A204.1 (cell line): ENCODE measurements at regions not wholly inside any gene's neighbourhood (a gene's known extent, or its start where the extent isn't known, plus 50 kb on each side); places are given as distances from the start of the nearest gene placed in this dataset.
"Not testable (repeated sequence)": the region's sequence is repeated elsewhere in the genome, so short reads cannot be mapped to it uniquely, and the experiment has no call there.

Source experiments
- FAIRE-seq: peaks from 2 replicates; lab custom pipeline; 2012; peaks lifted over from hg19 to GRCh38; lab: Jason Lieb, UNC

- no peak for FAIRE-seq
These were observed 61.0 kb downstream of the POLR2M start for GRCh38 chr15:57767481-57767880.

- FAIRE-seq, result no peak
These were observed 62.8 kb downstream of the POLR2M start for GRCh38 chr15:57769266-57769665.

- no peak for FAIRE-seq
These were observed 64.0 kb downstream of the POLR2M start for GRCh38 chr15:57770495-57770894.

GRCh38 chr15:57772223-57772957 is 65.9 kb downstream of the POLR2M start:
- FAIRE-seq, result no peak

- no peak for FAIRE-seq
These were observed 66.5 kb downstream of the POLR2M start for GRCh38 chr15:57773051-57773450.

GRCh38 chr15:57777003-57777402 is 70.5 kb downstream of the POLR2M start:
- FAIRE-seq, result no peak

- no peak for FAIRE-seq
These were observed 74.0 kb downstream of the POLR2M start for GRCh38 chr15:57780471-57780870.

GRCh38 chr15:57782731-57783130 is 76.2 kb downstream of the POLR2M start:
- no peak for FAIRE-seq

GRCh38 chr15:57784081-57784511 is 77.6 kb downstream of the POLR2M start:
- no peak for FAIRE-seq

GRCh38 chr15:57785039-57785438 is 78.5 kb downstream of the POLR2M start:
- no peak for FAIRE-seq

- FAIRE-seq, result no peak
These were observed 79.4 kb downstream of the POLR2M start for GRCh38 chr15:57785959-57786358.

GRCh38 chr15:57789225-57789624 is 82.7 kb downstream of the POLR2M start:
- no peak for FAIRE-seq

GRCh38 chr15:57792724-57793449 is 86.4 kb downstream of the POLR2M start:
- FAIRE-seq, result no peak

GRCh38 chr15:57795261-57795660 is 88.7 kb downstream of the POLR2M start:
- FAIRE-seq, result no peak

- FAIRE-seq, result no peak
These were observed 89.6 kb downstream of the POLR2M start for GRCh38 chr15:57796146-57796545.

GRCh38 chr15:57797110-57797509 is 90.6 kb downstream of the POLR2M start:
- no peak for FAIRE-seq

GRCh38 chr15:57797568-57798267 is 91.2 kb downstream of the POLR2M start:
- no peak for FAIRE-seq

GRCh38 chr15:57806003-57806402 is 99.5 kb downstream of the POLR2M start:
- FAIRE-seq, result no peak

- not testable (repeated sequence) for FAIRE-seq
These were observed 102.8 kb downstream of the POLR2M start for GRCh38 chr15:57809285-57809684.

GRCh38 chr15:57816599-57816998 is 110.1 kb downstream of the POLR2M start:
- FAIRE-seq, result no peak

- FAIRE-seq, result no peak
These were observed 113.1 kb downstream of the POLR2M start for GRCh38 chr15:57819646-57820045.

GRCh38 chr15:57820119-57820518 is 113.6 kb downstream of the POLR2M start:
- FAIRE-seq, result no peak

- no peak for FAIRE-seq
These were observed 115.3 kb downstream of the POLR2M start for GRCh38 chr15:57821826-57822225.
